ENCODE measurements at regions not wholly inside any gene's neighbourhood (a gene's known extent, or its start where the extent isn't known, plus 50 kb on each side); places are given as distances from the start of the nearest gene placed in this dataset.

GRCh38 chr17:31758646-31759045 is 100.4 kb downstream of the COPRS start:
- DNase-seq (ENCODE audit: extremely low read depth in 1 of 4, low spot score in 3 of 4) (no peak), ATAC-seq (no peak), FAIRE-seq (no peak)
- no TSS peak for BruUV-seq (replicated peaks)
- in situ Hi-C loops (cut with MboI), result no loop called here
- H3K79me2 ChIP-seq (ENCODE audit: control insufficient read depth, insufficient read depth, low read length), result no peaks in the 10 kb centered on the region
- no peaks in the 10 kb centered on the region for H3K9me1 ChIP-seq (ENCODE audit: control insufficient read depth, insufficient read depth, low read length)
- 0% methylated on average over 1 of the region's 1 CpG for WGBS (ENCODE audit: insufficient coverage, low coverage, missing lambda C conversion rate)
- H3K27me3 ChIP-seq (ENCODE audit: control insufficient read depth in 2 of 2, insufficient read depth in 2 of 2, low read length in 2 of 2), result peaks cover 0 to 5% of the 10 kb centered on the region in 2 experiments; a peak in 1 of 5 replicates
- H3K9ac ChIP-seq (ENCODE audit: insufficient read depth in 1 of 2, low read depth in 2 of 2, low read length in 2 of 2), result no peak overlapping the region
- no peak overlapping the region for H3K27ac ChIP-seq (ENCODE audit: extremely low read depth, low read depth, low read length)
- H2AFZ ChIP-seq (ENCODE audit: low read depth, low read length), result no peak overlapping the region
- POLR2A ChIA-PET, result interaction anchor here (0.7 kb wide), 1 partner anchor 42 kb away, joined by 3 read pairs; no protein-coding TSS in a partner anchor
- no peaks in the 10 kb centered on the region for H3K9me3 ChIP-seq (replicated peaks; ENCODE audit: control insufficient read depth, insufficient read depth, low read depth, low read length)
- no peak overlapping the region for H3K4me2 ChIP-seq (ENCODE audit: insufficient read depth, low read length)
- no peaks in the 10 kb centered on the region for H3K4me1 ChIP-seq (replicated peaks in 1 of 2; ENCODE audit: control insufficient read depth in 2 of 2, insufficient read depth in 2 of 2, low read length in 2 of 2)
- H3K4me3 ChIP-seq, result no peak overlapping the region
- CTCF ChIA-PET (ENCODE audit: low intra/inter-chr PET ratio), result no interaction called here
- TF ChIP-seq SMARCC2 (IDR thresholded peaks at IDR 0.05; ENCODE audit: low read depth), result no peak
- no peak for TF ChIP-seq NR1H2 (CRISPR knock-in tag; IDR thresholded peaks at IDR 0.05)
- intact Hi-C loops (cut with micrococcal nuclease), result no loop called here
- H4K20me1 ChIP-seq (replicated peaks; ENCODE audit: control insufficient read depth, insufficient read depth, low read length), result no peaks in the 10 kb centered on the region
- H3K36me3 ChIP-seq (ENCODE audit: control insufficient read depth, insufficient read depth, low read length), result no peaks in the 10 kb centered on the region

DNA sequence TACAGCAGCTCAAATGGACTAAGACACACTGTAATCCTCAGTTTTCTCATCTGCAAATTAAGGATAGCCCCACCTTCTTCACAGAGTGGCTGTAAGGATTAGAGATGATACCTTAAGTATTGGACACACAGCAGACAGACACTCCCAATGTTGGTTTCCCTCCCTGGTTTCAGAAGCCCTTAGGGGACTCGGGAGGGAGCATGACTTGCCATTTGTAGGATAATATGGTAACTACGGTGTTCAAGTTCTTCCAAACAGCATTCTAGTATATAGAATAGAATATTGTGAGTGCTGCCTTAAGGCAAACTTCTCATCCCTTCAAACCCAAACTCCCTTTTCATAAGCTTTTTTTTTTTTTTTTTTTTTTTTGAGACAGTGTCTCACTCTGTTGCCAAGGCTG is 101.9 kb downstream of the COPRS start:
- H3K4me1 ChIP-seq (replicated peaks in 1 of 2; ENCODE audit: control insufficient read depth in 2 of 2, insufficient read depth in 2 of 2, low read length in 2 of 2), result no peaks in the 10 kb centered on the region
- POLR2A ChIA-PET, result no interaction called here
- no peaks in the 10 kb centered on the region for H3K9me1 ChIP-seq (ENCODE audit: control insufficient read depth, insufficient read depth, low read length)
- in situ Hi-C loops (cut with MboI), result no loop called here
- intact Hi-C loops (cut with micrococcal nuclease), result no loop called here
- no peaks in the 10 kb centered on the region for H3K36me3 ChIP-seq (ENCODE audit: control insufficient read depth, insufficient read depth, low read length)
- H3K9ac ChIP-seq (ENCODE audit: insufficient read depth in 1 of 2, low read depth in 2 of 2, low read length in 2 of 2), result no peak overlapping the region
- H3K79me2 ChIP-seq (ENCODE audit: control insufficient read depth, insufficient read depth, low read length), result no peaks in the 10 kb centered on the region
- TF ChIP-seq HOMEZ (CRISPR knock-in tag; IDR thresholded peaks at IDR 0.05) (no peak), SRSF9 (IDR thresholded peaks at IDR 0.05; ENCODE audit: borderline replicate concordance, low read depth, low read length) (no peak)
- no peak overlapping the region for H3K4me3 ChIP-seq
- H3K27me3 ChIP-seq (ENCODE audit: control insufficient read depth in 2 of 2, insufficient read depth in 2 of 2, low read length in 2 of 2), result peaks cover 0 to 5% of the 10 kb centered on the region in 2 experiments; a peak in 2 of 5 replicates
- FAIRE-seq, result no peak
- no peak overlapping the region for H3K4me2 ChIP-seq (ENCODE audit: insufficient read depth, low read length)
- ATAC-seq, result no peak
- no peak overlapping the region for H3K27ac ChIP-seq (ENCODE audit: extremely low read depth, low read depth, low read length)
- BruUV-seq (replicated peaks), result no TSS peak
- CTCF ChIA-PET (ENCODE audit: low intra/inter-chr PET ratio), result no interaction called here
- H3K9me3 ChIP-seq (replicated peaks; ENCODE audit: control insufficient read depth, insufficient read depth, low read depth, low read length), result no peaks in the 10 kb centered on the region
- 0% methylated on average over 2 of the region's 2 CpGs for WGBS (ENCODE audit: insufficient coverage, low coverage, missing lambda C conversion rate)
- no peak overlapping the region for H2AFZ ChIP-seq (ENCODE audit: low read depth, low read length)
- no peak for DNase-seq (ENCODE audit: extremely low read depth in 1 of 4, low spot score in 3 of 4)
- H4K20me1 ChIP-seq (replicated peaks; ENCODE audit: control insufficient read depth, insufficient read depth, low read length), result no peaks in the 10 kb centered on the region
